K562 (cell line): ENCODE measurements at regions not wholly inside any gene's neighbourhood (a gene's known extent, or its start where the extent isn't known, plus 50 kb on each side); places are given as distances from the start of the nearest gene placed in this dataset.

Source experiments
- ASH1L ChIP-seq: fragments of 450-650 bp; IDR thresholded peaks from 2 replicates; pipeline ENCODE4 v1.6.1; 2018; ENCODE audit warnings: borderline replicate concordance, mild to moderate bottlenecking, low read depth; ENCODE audit not compliant: partially characterized antibody
- CCAR2 ChIP-seq: fragments of 200-400 bp; formaldehyde crosslinking; IDR thresholded peaks from 2 replicates; pipeline ENCODE4 v1.6.1; 2017; ENCODE audit warnings: mild to moderate bottlenecking, low read depth, low read length
- SAP30 ChIP-seq: fragments of 200-600 bp; sonication (generic); IDR thresholded peaks from 2 replicates; pipeline ENCODE4 v1.6.1; 2012; ENCODE audit warnings: borderline replicate concordance, low read depth, mild to moderate bottlenecking, moderate library complexity, low read length, control low read depth, inconsistent platforms; ENCODE audit not compliant: insufficient read depth, poor library complexity, severe bottlenecking
- SLC30A9 ChIP-seq: fragments of 250-450 bp; sonication (Bioruptor Pico); IDR thresholded peaks from 2 replicates; pipeline ENCODE4 v1.8.0; 2022; ENCODE audit warnings: mild to moderate bottlenecking, moderate library complexity
- ZNF197 ChIP-seq: fragments of 200-800 bp; sonication (Bioruptor generic); IDR thresholded peaks from 2 replicates; pipeline ENCODE4 v1.6.1; 2016; ENCODE audit warnings: low read depth, missing genetic modification characterization, missing compliant biosample characterization
- ZNF79 ChIP-seq: fragments of 250-450 bp; sonication (Bioruptor Pico); IDR thresholded peaks from 2 replicates; pipeline ENCODE4 v1.4.0; 2020; ENCODE audit warnings: low read depth, mild to moderate bottlenecking, moderate library complexity
- TF ChIP-seq, protein P1 (sequence below), 2 experiments: IDR thresholded peaks in 1 of 2; conservative IDR thresholded peaks in 1 of 2; 2 replicates each; pipeline ENCODE4 v1.6.1; 2016; ENCODE audit warnings: low read depth in 2 of 2, mild to moderate bottlenecking in 1 of 2, missing compliant biosample characterization in 1 of 2, missing genetic modification characterization in 1 of 2, moderate library complexity in 1 of 2
- TF ChIP-seq, protein P2 (sequence below), 2 experiments: fragments of 450-650 bp in 1 of 2; IDR thresholded peaks; 2 replicates each; pipeline ENCODE4 v1.6.1; 2011 to 2017; ENCODE audit warnings: low read depth in 2 of 2, antibody characterized with exemption in 1 of 2, borderline replicate concordance in 1 of 2, low read length in 1 of 2, mild to moderate bottlenecking in 1 of 2, mixed read lengths in 1 of 2; ENCODE audit not compliant: control insufficient read depth in 1 of 2
- TF ChIP-seq, protein P3 (sequence below): fragments of 450-650 bp; IDR thresholded peaks from 2 replicates; pipeline ENCODE4 v1.7.1; 2018; ENCODE audit warnings: mild to moderate bottlenecking, low read depth; ENCODE audit not compliant: partially characterized antibody

DNA sequence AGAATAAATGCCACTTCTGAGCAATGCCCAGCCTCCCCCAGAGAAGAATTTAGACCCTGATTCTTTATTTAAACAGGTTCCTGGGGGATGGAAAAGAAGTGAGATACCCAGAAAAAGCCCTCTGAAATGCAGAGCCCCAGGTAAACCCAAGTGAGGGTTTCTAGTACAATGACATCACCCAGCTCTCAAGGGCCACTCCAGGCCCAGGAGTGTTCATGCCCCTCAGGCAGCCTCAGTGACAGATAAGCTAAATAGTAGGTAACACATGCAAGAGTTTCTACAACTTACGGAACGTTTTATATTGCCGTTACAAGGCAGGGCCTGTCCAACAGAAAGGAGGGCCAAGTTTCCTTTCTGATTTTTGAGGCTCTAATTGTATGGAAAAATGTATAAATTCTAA lies 683.7 kb upstream of the SALL1 start (continued):
- TF ChIP-seq, protein P1, sequence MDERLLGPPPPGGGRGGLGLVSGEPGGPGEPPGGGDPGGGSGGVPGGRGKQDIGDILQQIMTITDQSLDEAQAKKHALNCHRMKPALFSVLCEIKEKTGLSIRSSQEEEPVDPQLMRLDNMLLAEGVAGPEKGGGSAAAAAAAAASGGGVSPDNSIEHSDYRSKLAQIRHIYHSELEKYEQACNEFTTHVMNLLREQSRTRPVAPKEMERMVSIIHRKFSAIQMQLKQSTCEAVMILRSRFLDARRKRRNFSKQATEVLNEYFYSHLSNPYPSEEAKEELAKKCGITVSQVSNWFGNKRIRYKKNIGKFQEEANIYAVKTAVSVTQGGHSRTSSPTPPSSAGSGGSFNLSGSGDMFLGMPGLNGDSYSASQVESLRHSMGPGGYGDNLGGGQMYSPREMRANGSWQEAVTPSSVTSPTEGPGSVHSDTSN (CRISPR knock-in tag; IDR thresholded peaks at IDR 0.05; ENCODE audit: low read depth) = no peak
- TF ChIP-seq, protein P1 (tag; conservative IDR thresholded peaks at IDR 0.05; ENCODE audit: low read depth) = no peak
- TF ChIP-seq SAP30 (no peak), ZNF79 (CRISPR knock-in tag) (no peak), ZNF197 (CRISPR knock-in tag) (no peak), CCAR2 (no peak), SLC30A9 (CRISPR knock-in tag) (no peak), ASH1L (no peak)
- TF ChIP-seq, protein P2, sequence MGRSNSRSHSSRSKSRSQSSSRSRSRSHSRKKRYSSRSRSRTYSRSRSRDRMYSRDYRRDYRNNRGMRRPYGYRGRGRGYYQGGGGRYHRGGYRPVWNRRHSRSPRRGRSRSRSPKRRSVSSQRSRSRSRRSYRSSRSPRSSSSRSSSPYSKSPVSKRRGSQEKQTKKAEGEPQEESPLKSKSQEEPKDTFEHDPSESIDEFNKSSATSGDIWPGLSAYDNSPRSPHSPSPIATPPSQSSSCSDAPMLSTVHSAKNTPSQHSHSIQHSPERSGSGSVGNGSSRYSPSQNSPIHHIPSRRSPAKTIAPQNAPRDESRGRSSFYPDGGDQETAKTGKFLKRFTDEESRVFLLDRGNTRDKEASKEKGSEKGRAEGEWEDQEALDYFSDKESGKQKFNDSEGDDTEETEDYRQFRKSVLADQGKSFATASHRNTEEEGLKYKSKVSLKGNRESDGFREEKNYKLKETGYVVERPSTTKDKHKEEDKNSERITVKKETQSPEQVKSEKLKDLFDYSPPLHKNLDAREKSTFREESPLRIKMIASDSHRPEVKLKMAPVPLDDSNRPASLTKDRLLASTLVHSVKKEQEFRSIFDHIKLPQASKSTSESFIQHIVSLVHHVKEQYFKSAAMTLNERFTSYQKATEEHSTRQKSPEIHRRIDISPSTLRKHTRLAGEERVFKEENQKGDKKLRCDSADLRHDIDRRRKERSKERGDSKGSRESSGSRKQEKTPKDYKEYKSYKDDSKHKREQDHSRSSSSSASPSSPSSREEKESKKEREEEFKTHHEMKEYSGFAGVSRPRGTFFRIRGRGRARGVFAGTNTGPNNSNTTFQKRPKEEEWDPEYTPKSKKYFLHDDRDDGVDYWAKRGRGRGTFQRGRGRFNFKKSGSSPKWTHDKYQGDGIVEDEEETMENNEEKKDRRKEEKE (IDR thresholded peaks at IDR 0.05; ENCODE audit: borderline replicate concordance in 1 of 2, control insufficient read depth in 1 of 2, low read depth in 2 of 2, low read length in 1 of 2) = no peak
- TF ChIP-seq, protein P3, sequence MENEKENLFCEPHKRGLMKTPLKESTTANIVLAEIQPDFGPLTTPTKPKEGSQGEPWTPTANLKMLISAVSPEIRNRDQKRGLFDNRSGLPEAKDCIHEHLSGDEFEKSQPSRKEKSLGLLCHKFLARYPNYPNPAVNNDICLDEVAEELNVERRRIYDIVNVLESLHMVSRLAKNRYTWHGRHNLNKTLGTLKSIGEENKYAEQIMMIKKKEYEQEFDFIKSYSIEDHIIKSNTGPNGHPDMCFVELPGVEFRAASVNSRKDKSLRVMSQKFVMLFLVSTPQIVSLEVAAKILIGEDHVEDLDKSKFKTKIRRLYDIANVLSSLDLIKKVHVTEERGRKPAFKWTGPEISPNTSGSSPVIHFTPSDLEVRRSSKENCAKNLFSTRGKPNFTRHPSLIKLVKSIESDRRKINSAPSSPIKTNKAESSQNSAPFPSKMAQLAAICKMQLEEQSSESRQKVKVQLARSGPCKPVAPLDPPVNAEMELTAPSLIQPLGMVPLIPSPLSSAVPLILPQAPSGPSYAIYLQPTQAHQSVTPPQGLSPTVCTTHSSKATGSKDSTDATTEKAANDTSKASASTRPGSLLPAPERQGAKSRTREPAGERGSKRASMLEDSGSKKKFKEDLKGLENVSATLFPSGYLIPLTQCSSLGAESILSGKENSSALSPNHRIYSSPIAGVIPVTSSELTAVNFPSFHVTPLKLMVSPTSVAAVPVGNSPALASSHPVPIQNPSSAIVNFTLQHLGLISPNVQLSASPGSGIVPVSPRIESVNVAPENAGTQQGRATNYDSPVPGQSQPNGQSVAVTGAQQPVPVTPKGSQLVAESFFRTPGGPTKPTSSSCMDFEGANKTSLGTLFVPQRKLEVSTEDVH = no peak
